Fibroblast of lung (primary cell): ENCODE measurements at regions not wholly inside any gene's neighbourhood (a gene's known extent, or its start where the extent isn't known, plus 50 kb on each side); places are given as distances from the start of the nearest gene placed in this dataset.

Experiments
- DNase-seq, 2 donors: peaks; one replicate each; pipeline versions ENCODE4 v3.0.0 to v3.0.0-alpha.2; 2010; ENCODE audit warnings: low read depth in 2 of 2
- H2AFZ ChIP-seq: 2 replicates; pipeline ENCODE4 v1.5.1; 2012; ENCODE audit warnings: low read length, control low read depth, inconsistent platforms
- H3K27ac ChIP-seq: 2 replicates; pipeline ENCODE4 v1.5.1; 2011; ENCODE audit warnings: low read length, control low read depth; ENCODE audit not compliant: insufficient read depth
- H3K27me3 ChIP-seq: 2 replicates; pipeline ENCODE4 v1.5.1; 2011; ENCODE audit warnings: mild to moderate bottlenecking, low read length; ENCODE audit not compliant: control insufficient read depth, insufficient read depth
- H3K36me3 ChIP-seq: 2 replicates; pipeline ENCODE4 v1.5.1; 2011; ENCODE audit warnings: low read length; ENCODE audit not compliant: control insufficient read depth, insufficient read depth
- H3K4me1 ChIP-seq: 2 replicates; pipeline ENCODE4 v1.5.1; 2011; ENCODE audit warnings: low read length; ENCODE audit not compliant: control insufficient read depth, insufficient read depth; ENCODE audit errors: extremely low read depth
- H3K4me2 ChIP-seq: 2 replicates; pipeline ENCODE4 v1.5.1; 2011; ENCODE audit warnings: low read length, control low read depth; ENCODE audit not compliant: insufficient read depth; ENCODE audit errors: extremely low read depth
- H3K4me3 ChIP-seq, 4 experiments: fragments of 200-600 bp in 1 of 4; sonication (generic) in 1 of 4; replicated peaks in 1 of 4; 2 replicates each; pipeline ENCODE4 v1.5.1; 2011 to 2016; ENCODE audit warnings: low read length in 4 of 4, low read depth in 3 of 4, mild to moderate bottlenecking in 3 of 4, control low read depth in 2 of 4, inconsistent platforms in 1 of 4, mixed read lengths in 1 of 4; ENCODE audit not compliant: insufficient read depth in 1 of 4; ENCODE audit errors: control extremely low read depth in 1 of 4
- H3K79me2 ChIP-seq: 2 replicates; pipeline ENCODE4 v1.5.1; 2012; ENCODE audit warnings: mild to moderate bottlenecking, low read length, inconsistent platforms; ENCODE audit not compliant: control insufficient read depth, insufficient read depth
- H3K9ac ChIP-seq: 2 replicates; pipeline ENCODE4 v1.5.1; 2011; ENCODE audit warnings: mild to moderate bottlenecking, low read length, control low read depth; ENCODE audit not compliant: insufficient read depth
- H3K9me3 ChIP-seq: 2 replicates; pipeline ENCODE4 v1.5.1; 2012; ENCODE audit warnings: low read depth, low read length; ENCODE audit not compliant: control insufficient read depth, insufficient read depth
- H4K20me1 ChIP-seq: 2 replicates; pipeline ENCODE4 v1.5.1; 2011; ENCODE audit warnings: low read length; ENCODE audit not compliant: control insufficient read depth, insufficient read depth; ENCODE audit errors: extremely low read depth
- EZH2 ChIP-seq: IDR thresholded peaks from 2 replicates; pipeline ENCODE4 v1.5.1; 2012; ENCODE audit warnings: low read length, control low read depth, mild to moderate bottlenecking; ENCODE audit errors: missing control alignments
- TF ChIP-seq, protein P1 (sequence below), 2 donors: IDR thresholded peaks in 1 of 2; conservative IDR thresholded peaks in 1 of 2; 1 replicate in 1 of 2; 2 replicates in 1 of 2; pipeline ENCODE4 v1.5.1; 2011 to 2012; ENCODE audit warnings: low read length in 2 of 2, control low read depth in 1 of 2, inconsistent platforms in 1 of 2, low read depth in 1 of 2, mild to moderate bottlenecking in 1 of 2

GRCh38 chr6:76770281-76770680, 693.0 kb downstream of the HTR1B start:
- no peak overlapping the region for H3K9ac ChIP-seq
- H3K4me3 ChIP-seq, result no peak overlapping the region
- H3K36me3 ChIP-seq, result no peaks in the 10 kb centered on the region
- H3K4me1 ChIP-seq, result no peaks in the 10 kb centered on the region
- no peaks in the 10 kb centered on the region for H3K9me3 ChIP-seq
- no peak overlapping the region for H2AFZ ChIP-seq
- no peaks in the 10 kb centered on the region for H4K20me1 ChIP-seq
- no peaks in the 10 kb centered on the region for H3K79me2 ChIP-seq
- H3K4me2 ChIP-seq, result no peak overlapping the region
- TF ChIP-seq EZH2, result no peak
- TF ChIP-seq, protein P1, sequence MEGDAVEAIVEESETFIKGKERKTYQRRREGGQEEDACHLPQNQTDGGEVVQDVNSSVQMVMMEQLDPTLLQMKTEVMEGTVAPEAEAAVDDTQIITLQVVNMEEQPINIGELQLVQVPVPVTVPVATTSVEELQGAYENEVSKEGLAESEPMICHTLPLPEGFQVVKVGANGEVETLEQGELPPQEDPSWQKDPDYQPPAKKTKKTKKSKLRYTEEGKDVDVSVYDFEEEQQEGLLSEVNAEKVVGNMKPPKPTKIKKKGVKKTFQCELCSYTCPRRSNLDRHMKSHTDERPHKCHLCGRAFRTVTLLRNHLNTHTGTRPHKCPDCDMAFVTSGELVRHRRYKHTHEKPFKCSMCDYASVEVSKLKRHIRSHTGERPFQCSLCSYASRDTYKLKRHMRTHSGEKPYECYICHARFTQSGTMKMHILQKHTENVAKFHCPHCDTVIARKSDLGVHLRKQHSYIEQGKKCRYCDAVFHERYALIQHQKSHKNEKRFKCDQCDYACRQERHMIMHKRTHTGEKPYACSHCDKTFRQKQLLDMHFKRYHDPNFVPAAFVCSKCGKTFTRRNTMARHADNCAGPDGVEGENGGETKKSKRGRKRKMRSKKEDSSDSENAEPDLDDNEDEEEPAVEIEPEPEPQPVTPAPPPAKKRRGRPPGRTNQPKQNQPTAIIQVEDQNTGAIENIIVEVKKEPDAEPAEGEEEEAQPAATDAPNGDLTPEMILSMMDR (conservative IDR thresholded peaks at IDR 0.05 in 1 of 2, IDR thresholded peaks at IDR 0.05 in 1 of 2; ENCODE audit: low read depth in 1 of 2, low read length in 2 of 2), result no peak
- no peak overlapping the region for H3K27ac ChIP-seq
- no peak for DNase-seq
- H3K27me3 ChIP-seq, result no peaks in the 10 kb centered on the region

DNA sequence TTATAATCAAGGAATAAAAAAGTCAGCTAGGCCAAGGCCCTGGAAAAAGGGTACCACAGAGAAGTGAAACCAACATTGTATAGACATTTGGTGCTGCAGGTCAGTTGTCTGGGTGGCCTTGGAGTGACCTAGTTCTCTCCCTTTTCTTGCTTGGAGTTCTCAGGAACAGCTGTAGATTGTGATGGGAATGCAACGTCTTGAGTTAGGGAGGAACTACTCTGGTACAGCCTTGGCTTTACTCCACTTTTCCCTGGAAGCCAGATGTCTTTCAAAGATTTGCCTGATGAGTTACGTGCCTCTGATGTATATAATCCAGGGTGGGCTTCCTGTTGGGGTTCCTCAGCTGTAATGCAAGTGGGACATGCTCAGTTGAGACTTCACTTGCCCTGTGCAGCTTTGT, 694.7 kb downstream of the HTR1B start:
- Histone ChIP-seq H2AFZ (no peak overlapping the region), H3K4me3 (no peak overlapping the region), H4K20me1 (no peaks in the 10 kb centered on the region), H3K9ac (no peak overlapping the region), H3K4me2 (no peak overlapping the region), H3K36me3 (no peaks in the 10 kb centered on the region), H3K79me2 (no peaks in the 10 kb centered on the region), H3K4me1 (no peaks in the 10 kb centered on the region), H3K27ac (no peak overlapping the region), H3K27me3 (no peaks in the 10 kb centered on the region), H3K9me3 (no peaks in the 10 kb centered on the region)
- no peak for DNase-seq
- TF ChIP-seq EZH2, result no peak
- TF ChIP-seq, protein P1 (conservative IDR thresholded peaks at IDR 0.05 in 1 of 2, IDR thresholded peaks at IDR 0.05 in 1 of 2; ENCODE audit: low read depth in 1 of 2, low read length in 2 of 2), result no peak

GRCh38 chr6:76764057-76764456, 691.6 kb upstream of the IMPG1 start:
- Histone ChIP-seq H3K79me2 (no peaks in the 10 kb centered on the region), H3K36me3 (no peaks in the 10 kb centered on the region), H3K4me1 (no peaks in the 10 kb centered on the region), H3K4me2 (no peak overlapping the region), H3K9ac (no peak overlapping the region), H4K20me1 (no peaks in the 10 kb centered on the region), H3K4me3 (no peak overlapping the region), H3K27me3 (no peaks in the 10 kb centered on the region), H2AFZ (no peak overlapping the region), H3K9me3 (no peaks in the 10 kb centered on the region), H3K27ac (no peak overlapping the region)
- TF ChIP-seq, protein P1 (conservative IDR thresholded peaks at IDR 0.05 in 1 of 2, IDR thresholded peaks at IDR 0.05 in 1 of 2; ENCODE audit: low read depth in 1 of 2, low read length in 2 of 2), result no peak
- no peak for TF ChIP-seq EZH2
- no peak for DNase-seq
